Stimulated activated CD8-positive, alpha-beta memory T cell treated with anti-CD3 and anti-CD28 coated beads, Interleukin-7, amount 100 ng/mL, for 24 hours (primary cell): ENCODE measurements at regions not wholly inside any gene's neighbourhood (a gene's known extent, or its start where the extent isn't known, plus 50 kb on each side); places are given as distances from the start of the nearest gene placed in this dataset.

Experiments
- DNase-seq: peaks from one replicate; pipeline ENCODE4 v3.0.0-alpha.2; 2020; ENCODE audit warnings: low read depth

DNA sequence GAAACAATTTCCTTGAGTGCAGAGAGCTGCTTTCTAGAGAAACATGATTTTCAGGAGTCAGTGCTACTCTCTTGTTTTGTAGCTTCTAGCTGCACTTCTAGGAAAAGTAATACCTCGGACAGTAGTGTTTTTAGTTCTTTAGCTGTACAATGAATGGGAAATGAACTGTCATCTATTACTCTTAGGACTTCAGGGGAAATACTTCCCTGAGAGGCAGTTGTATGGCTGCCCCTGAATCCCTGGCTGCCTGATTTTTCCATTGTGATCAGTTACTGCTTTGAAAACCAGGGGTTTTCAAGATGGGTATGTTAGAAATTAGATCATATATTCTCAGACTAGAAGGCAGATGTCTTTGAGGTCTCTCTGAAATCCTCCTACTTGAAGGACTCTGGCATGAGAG lies 200.3 kb upstream of the SEMA6D start:
- no peak for DNase-seq

DNA sequence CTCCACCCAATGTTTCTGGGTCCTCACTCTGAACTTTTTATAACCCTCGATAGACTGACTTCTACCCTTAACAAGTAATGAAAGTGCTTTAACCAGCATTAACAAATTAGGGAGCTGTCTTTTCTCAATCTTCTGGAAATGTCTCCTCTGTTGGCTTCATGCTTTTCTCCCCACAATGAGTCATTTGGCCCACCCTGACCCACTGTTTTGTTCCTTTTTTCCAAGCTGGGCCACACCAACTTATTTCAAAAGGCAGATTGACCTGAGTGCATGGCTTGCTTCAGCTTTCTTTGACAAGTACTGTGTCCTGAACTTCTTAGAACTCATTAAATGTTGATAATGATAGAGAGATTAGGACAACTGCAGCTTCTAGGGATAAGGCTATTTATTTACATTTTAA lies 199.6 kb upstream of the SEMA6D start:
- DNase-seq = no peak

DNA sequence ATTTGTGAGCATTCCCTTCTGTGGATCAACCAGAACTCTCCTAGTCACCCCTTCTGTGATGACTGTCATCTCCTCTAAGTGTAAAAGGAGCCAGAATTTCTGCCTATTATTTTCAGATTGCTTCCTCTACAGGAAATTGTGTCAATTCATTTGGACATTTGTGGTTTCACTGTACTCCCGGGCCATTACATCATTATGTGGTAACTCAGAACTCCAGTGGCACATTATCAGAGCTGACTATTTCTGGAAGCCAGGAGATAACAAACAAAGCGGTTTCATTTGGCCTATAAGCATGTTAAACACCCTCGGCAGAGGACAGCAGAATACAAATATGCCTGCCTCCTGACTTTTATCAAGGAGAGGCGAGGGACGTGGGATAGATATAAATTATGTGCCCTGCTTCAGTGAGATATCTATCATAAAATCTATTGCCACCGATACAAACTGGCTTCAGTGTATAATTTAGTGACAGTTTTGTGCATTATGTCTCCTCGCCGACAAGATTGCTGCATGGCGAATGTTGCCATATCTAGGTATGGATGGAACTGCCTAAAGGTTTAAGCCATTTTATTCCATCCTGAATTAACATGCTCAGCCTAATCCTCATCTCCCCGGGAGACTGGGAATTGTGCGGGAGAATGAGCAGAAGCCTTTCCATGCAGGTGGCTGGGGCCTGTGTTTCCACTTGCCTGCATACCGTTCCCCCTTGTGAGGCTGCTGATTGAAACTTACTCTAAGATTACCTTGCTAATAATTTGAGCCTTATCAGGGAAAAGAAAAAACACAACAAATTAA lies 193.4 kb upstream of the SEMA6D start:
- no peak for DNase-seq

DNA sequence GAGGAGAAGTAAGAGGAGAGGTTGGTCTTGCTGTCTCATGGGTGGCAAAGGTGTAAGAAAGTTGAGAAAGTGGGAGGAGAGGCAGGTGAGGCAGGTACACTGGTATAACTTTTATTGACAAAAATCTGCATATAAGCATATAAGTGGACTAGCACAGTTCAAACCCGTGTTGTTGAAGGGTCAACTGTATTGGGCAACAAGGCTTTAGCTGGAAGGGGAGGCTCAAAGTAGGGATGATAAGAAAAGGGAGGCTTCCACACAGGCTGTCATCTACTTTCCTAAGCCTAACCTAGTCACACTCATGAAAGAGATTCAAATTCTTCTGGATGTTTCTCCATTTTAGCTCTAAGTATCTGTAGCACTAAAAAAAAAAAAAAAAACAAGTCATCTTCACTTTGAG lies 188.1 kb upstream of the SEMA6D start:
- no peak for DNase-seq

DNA sequence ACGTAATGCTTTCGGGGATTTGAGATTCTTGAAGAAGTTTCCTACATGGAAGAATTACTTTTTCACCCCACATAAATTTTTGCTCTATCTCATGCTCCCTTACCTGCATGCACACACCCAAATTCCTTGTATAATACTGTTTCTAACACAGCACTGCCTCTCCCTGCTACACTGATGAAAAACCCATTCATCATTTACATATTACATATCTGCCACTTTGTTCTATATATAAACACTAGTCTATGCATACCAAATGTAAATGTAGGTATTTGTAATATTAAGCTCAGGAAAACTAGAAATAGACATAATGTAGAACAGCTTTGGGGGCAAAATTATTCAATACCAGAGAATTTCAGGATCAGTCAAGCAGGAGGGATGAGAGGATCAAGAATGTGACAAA lies 182.6 kb upstream of the SEMA6D start:
- DNase-seq = no peak

DNA sequence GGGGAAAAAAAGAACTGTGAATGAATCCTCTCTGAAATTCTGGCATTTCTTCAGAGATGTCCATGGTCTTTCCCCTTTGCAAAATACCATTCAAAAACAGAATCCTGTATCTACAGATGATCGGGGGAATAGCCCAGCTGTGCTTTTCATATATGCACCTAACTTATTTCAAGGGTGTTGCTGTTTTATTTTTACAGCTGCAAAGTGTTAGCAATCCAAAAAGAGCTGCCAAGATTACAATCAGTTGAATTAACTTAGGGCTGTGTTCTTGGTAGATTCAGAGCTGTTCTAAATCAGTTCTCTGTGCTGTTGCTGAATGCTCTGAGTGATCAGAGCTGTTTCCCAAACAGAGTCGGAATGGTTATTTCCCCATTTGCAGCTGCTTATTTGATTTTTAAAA lies 175.7 kb upstream of the SEMA6D start:
- DNase-seq = no peak

DNA sequence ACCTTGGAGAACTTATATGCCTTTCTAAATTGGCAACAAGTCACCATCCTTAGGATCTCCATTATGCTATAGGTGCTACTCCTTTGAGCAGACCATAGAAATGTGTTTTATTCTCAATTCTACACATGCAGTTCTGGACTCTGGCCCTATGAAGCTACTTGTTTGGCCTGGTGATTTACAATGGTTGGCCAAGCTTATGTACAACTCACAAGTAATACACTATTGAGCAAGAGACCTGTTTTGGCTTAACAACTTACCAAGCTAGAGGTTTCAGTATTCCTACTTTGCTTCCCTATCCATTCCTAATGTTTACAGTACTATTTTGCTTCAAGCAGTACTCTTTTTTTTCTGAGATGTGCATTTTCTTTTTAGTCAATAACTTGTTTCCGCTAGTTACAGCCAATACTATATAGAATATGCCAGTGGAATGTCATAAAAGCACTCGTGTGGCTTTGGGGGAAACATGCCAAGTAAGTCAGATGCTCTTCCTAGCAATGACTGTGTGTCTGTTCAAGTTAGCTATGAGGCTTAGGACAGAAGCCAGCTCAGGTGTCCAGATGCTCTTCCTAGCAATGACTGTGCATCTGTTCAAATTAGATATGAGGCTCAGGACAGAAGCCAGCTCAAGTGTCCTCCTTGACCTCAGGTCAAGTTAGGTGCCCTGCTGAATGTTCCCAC lies 174.9 kb upstream of the SEMA6D start:
- no peak for DNase-seq

DNA sequence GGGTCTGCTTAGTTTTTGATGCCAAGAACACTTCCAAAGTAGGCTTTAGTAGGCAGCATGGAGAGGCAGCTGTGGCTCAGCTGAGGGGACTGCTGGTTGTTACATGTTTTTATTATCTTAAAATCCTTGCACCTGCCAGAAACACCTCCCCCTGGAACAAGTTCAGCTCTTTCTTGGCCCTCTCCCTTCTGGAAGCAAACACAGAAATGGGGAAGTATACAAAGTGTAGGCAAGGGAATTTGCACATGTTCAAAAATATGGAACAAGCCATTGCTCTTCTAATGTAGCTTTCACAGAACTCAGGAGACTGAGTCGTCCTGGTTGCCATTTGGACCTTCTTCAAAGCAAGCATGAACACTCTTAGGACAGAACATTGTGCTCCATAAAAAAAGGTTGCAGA lies 169.1 kb upstream of the SEMA6D start:
- DNase-seq = no peak

DNA sequence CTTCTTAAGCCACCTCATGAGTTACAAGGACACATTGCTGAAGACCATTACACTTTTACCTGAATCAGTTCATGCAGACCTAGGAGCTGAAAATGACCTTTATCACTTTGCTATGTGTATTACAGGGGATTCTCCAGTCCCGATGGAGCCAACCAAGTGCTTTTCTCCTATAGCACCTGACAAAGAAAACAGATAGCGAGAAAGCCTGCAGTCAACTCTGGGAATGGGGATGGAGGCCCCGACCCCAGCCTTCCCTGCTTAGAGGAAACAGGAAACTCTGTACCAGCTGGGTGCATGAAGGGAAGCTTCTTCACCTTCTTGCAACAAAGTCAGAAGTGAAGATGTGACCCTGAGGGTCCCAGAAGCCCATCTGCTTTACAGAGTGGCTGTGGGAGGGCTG lies 168.3 kb upstream of the SEMA6D start:
- no peak for DNase-seq

DNA sequence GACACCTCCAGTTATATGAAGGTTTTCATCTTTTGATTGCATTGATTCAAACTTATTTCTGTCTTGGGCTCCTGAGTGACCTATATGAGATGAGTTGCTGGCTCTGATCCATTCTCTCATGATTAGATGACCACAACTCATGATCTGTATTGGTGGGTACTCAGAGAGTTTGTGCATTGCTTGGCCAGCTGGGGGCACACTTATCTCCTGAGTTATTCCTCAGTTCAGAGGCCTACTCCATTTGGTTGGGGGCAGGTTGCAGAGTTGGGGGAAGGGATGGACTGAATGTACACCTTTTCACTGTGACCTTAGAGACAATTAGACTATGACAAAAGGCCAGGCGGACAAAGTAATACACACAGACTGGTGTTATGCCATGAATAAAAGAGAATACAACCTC lies 166.2 kb upstream of the SEMA6D start:
- no peak for DNase-seq

DNA sequence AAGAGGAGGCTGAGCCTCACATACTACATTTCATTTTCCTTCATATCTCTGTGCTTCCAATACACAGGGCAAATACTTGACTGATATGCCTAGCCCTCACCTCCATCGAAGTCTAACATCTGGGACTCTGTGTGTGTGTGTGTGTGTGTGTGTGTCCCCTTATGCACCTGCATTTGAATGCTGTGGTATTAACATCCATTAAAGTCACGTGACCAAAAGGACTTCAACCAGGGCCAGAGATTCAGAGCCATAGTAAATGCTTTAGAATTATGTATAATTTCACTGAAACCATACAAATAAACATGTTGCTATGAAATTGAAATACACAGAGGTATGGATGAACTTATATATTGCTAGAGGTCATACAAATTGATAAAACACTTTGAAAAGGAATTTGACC lies 165.8 kb upstream of the SEMA6D start:
- DNase-seq = no peak

DNA sequence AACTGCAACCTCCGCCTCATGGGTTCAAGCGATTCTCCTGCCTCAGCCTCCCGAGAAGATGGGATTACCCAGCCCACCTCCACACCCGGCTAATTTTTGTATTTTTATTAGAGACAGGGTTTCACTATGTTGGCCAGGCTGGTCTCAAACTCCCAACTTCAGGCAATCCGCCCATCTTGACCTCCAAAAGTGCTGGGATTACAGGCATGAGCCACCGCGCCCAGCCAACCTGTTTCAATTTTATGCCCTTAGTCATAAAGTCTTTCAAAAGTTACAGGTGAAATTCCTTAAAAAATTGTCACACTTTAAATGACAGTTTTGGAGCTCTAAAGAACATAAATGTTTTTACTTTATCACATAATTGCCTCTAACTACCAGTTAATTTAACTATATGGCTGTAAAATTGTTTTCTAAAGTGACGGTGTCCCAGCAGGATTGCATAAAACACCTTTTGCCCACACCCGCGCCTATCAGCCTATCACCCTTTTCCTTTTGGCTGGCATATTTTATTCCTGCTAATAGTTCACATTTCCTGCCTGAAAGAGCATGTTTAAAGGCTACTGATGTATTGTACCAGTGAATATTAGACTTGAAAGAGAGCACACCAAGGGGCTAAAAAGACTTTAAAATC lies 164.2 kb upstream of the SEMA6D start:
- DNase-seq = no peak

DNA sequence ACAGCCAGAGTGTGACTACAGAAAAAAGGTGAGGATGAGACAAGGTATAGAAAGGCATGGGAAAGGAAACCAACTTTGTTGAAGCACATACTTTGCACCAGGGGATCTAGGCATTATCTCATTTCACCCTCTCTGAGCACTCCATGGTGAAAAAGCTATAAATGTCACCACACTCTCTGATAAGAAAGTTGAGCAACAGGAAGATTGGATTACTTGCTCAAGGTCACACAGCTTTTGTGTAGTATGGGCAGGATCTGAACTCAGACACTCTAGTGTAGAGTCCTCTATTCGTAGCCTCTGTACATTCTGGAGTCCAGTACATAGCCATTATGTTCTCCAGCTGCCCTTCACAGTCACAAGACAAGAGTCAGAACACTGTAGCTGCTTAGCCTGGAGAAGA lies 163.4 kb upstream of the SEMA6D start:
- DNase-seq = no peak

DNA sequence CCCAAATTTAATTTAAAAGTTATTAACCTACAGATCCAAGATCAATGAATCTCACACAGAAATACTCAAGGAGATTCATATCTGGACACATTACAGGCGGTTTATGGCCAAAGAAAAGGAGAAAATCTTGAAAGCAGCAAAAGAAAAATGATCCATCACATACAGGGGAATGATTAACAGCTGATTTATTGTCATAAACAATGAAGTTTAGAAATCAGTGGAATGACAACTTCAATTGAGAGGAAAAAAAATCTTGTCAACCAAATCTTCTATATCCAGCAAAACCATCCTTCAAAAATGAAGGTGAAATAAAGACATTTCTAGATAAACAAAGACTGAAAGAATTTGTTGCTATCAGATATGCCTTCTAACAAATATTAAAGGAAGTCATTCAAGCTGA lies 156.2 kb upstream of the SEMA6D start:
- no peak for DNase-seq

DNA sequence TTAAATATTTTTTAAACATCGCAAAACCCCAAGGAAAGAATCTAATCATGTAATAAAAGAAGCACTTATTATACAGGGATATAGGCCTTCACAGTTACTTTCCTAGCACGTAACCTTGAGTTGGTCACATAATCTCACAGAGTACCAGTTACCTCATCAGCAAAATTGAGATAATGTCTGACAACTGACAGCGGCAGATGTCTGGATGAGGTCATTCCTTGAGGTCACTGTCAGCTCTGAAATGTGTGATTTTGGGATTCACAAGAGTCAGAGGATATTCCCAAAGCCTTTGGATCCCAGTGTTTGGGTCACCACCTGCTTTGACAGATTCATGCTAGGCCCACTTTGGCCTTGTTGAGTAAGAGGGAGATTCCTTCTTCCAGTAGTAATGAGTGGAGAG lies 151.4 kb upstream of the SEMA6D start:
- DNase-seq = no peak

DNA sequence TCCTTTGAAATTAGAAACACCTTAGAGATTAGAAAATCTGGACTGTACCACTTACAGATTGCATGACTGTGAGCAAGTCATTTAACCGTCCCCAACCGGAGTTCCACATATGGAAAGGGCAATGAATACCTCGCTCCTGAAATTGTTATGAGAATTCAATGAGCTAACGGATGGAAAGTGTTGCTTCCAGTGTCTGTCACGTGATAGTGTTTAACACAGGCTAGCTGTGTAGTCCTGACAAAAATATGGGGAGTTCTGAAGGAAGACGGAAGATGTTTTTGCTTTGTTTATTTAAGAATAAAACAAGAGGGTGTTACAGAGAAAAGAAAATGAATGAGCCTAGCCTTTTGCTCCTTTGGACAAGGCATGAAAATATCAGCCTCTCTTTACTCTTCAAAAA lies 150.7 kb upstream of the SEMA6D start:
- DNase-seq = no peak

DNA sequence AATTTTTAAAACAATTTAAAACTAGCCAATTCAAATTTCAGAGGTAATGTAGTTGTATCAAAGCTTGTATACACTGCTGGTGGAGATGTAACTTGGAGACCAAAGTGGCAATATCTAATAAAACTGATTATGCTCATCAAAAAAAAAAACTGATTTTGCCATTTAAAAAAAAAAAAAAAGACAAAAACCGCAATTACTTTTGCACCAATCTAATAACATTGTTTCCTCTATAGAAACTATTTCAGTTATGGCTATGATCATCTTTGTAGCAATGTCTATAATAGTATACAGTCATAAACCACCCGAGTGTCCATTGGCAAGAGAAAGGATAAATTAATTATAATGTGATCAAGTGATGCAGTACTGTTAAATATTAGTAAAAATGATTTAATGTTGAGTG lies 149.3 kb upstream of the SEMA6D start:
- DNase-seq = no peak

DNA sequence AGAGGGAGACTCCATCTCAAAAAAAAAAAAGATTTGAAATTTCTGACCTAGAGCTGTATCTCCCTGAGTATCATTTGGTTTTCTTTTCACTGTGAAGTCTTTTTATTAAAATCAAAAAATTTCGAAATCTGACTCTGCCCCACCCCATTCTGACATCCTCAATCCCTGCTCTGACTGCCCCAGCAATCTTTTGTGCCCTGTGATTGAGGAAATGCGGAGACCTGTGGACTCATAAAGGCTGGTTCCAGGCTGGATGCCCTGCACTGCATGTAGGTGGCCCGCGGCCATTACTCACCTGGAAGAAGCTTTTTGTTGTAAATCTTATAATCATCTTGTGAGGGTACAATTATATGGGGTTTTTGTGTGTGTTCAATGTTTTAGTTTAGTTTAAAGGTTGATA lies 147.3 kb upstream of the SEMA6D start:
- DNase-seq = no peak

DNA sequence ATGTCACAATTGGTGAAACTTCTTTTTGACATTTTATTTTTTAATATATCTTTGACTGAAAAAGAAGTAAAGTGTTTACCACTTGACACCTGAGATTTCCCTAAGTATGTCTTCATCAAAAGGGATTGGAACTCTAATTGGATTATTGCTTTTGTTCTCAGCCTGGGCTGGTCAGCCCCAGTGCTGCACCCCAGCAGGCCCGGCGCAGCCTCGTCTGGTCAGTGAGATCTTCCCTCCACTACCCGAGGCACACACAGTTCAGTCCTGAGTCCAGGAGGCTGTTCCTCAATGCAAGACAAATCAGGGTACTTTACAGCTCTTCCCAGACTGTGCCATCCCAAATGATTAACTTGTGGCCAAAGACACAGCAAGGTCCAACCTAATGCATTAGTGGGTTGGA lies 146.9 kb upstream of the SEMA6D start:
- no peak for DNase-seq

DNA sequence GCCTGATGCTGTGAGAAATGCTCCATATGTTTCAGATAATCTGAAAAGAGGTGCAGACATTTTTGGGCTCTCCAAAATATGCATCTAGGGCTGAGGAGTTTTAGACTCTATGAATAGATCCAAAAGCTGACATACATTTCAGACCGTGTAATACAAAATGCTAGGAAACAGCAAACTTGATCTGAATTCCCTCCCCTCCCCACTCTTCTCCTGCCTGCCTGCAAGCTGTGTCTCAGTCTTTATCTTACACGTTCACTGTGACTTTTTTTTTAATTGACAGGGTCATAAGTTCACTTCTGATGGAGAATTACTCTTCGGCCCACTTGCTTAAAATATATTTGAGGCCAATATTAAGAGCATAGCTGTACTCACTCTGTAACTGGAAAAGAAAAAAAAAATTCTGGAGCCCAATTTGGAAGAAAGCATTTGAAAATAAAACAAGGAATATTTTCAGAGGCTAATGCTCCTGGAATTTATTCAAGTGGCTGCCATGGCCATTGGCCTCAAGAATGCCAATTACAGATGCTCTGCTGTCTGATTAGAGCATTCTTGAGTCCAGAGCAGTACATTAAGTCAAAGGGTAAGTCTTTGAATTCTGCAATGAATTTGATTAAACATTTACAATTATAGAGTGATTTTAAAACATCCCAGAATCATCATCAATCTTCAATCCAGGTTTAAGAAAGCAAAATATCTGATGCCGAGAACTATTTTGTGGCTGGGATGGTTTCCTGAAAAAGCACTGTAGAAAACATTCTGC lies 146.2 kb upstream of the SEMA6D start:
- DNase-seq = no peak

DNA sequence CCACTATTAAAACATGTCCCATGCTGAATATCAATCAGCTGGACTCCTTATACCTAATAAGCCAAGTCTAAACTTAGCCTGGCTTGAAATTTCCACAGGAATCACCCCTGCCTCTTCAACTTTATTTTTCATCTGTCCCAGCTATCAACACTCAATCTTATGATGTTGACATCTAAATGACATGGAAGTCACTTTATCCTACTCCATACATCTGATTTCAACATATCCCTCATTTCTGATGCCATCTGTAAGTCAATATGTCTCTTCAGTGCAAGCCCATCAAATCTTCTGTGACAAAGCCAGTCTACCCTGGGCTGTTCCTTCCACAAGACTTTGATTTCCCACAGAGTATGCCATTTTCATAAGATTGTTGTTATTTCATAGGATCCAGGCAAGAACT lies 143.6 kb upstream of the SEMA6D start:
- no peak for DNase-seq

DNA sequence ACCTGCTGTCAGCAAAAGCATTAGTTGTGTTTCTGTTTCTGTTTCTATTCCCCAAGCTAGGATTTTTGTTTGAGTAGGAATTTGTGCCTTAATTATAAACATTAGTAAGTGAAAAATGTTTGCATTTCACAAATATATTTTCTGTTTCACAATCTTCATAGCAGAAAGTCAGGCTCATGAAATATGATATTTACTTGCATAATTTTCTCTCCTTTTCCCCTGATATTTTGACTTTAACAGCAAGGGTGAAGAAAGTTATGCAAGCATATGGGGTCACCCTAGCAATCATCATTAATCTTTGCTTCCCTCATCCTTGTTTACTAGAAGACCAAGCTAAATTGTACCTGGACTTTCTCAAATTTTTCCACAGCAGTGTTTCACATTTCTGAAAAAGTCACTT lies 140.3 kb upstream of the SEMA6D start:
- no peak for DNase-seq

DNA sequence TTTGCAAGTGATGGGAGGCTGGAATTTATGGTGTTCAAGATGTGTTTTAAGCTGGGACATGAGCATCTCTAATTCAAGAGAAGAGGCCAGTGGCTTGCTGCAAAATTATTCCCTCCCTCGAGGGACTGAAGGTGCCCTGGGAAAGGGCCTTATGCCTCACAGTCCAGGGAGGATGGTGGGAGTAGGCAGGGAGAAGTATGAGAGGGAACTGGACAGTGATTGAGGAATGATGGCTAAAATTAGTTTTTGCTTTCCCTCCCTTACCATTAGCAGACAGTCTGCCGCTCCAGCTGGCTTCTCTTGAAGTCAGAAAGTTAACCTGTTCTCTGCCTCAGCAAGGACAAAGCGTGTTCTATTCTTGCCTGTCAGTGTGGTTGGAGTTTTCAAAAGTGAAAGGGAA lies 139.8 kb upstream of the SEMA6D start:
- no peak for DNase-seq
